IMR-90 (cell line): ENCODE measurements at regions not wholly inside any gene's neighbourhood (a gene's known extent, or its start where the extent isn't known, plus 50 kb on each side); places are given as distances from the start of the nearest gene placed in this dataset.
"Not testable (repeated sequence)": the region's sequence is repeated elsewhere in the genome, so short reads cannot be mapped to it uniquely, and the experiment has no call there.

ENCODE experiments used
- ATAC-seq: fragments of 200-7000 bp; cut with Tn5 transposase; 2 replicates; pipeline ENCODE4 v1.9.1; 2020; ENCODE audit warnings: low read depth, mild to moderate bottlenecking, moderate library complexity
- BruUV-seq: library from RNA; stranded (reverse); fragments of 400-500 nt; replicated peaks from 2 replicates; lab custom pipeline; 2021; lab: Mats Ljungman, UMichigan
- CTCF ChIA-PET: fragments of 300-600 bp; formaldehyde crosslinking; extraction: SDS; loops from one replicate; lab custom pipeline; 2021; ENCODE audit warnings: antibody characterized with exemption; lab: Yijun Ruan, JAX
- POLR2A ChIA-PET: fragments of 300-600 bp; sonication (Branson Sonifier 250); formaldehyde crosslinking; loops from one replicate; lab custom pipeline; 2022; ENCODE audit warnings: antibody characterized with exemption; ENCODE audit not compliant: unreplicated experiment; lab: Charles Lee
- DNase-seq: peaks from one replicate; pipeline ENCODE4 v3.0.0; 2013
- H2AFZ ChIP-seq: replicated peaks from 2 replicates; pipeline ENCODE3; 2013; ENCODE audit warnings: low read length, mild to moderate bottlenecking; ENCODE audit not compliant: poor library complexity
- H2AK5ac ChIP-seq: 2 replicates; pipeline ENCODE4 v1.6.1; 2013; ENCODE audit warnings: low read depth, low read length, inconsistent platforms
- H2AK9ac ChIP-seq: replicated peaks from 2 replicates; pipeline ENCODE3; 2013; ENCODE audit warnings: mild to moderate bottlenecking, low read depth, low read length, moderate library complexity; ENCODE audit not compliant: poor library complexity
- H2BK120ac ChIP-seq: 2 replicates; pipeline ENCODE4 v1.6.1; 2013; ENCODE audit warnings: low read depth, low read length, inconsistent platforms
- H2BK15ac ChIP-seq: 3 replicates; pipeline ENCODE4 v1.6.1; 2013; ENCODE audit warnings: low read depth, low read length, inconsistent platforms
- H2BK20ac ChIP-seq: 2 replicates; pipeline ENCODE4 v1.6.1; 2013; ENCODE audit warnings: low read depth, mild to moderate bottlenecking, inconsistent platforms, low read length, moderate library complexity
- H2BK5ac ChIP-seq: 2 replicates; pipeline ENCODE4 v1.6.1; 2013; ENCODE audit warnings: mild to moderate bottlenecking, low read depth, low read length, inconsistent platforms; ENCODE audit not compliant: poor library complexity, severe bottlenecking
- H3K14ac ChIP-seq: replicated peaks from 2 replicates; pipeline ENCODE4 v1.6.1; 2013; ENCODE audit warnings: low read depth, low read length, inconsistent platforms
- H3K18ac ChIP-seq: 2 replicates; pipeline ENCODE4 v1.6.1; 2013; ENCODE audit warnings: low read depth, low read length, control low read depth
- H3K23ac ChIP-seq: 2 replicates; pipeline ENCODE4 v1.6.1; 2013; ENCODE audit warnings: low read depth, low read length, inconsistent platforms
- H3K27ac ChIP-seq: 2 replicates; pipeline ENCODE4 v1.5.1; 2013; ENCODE audit warnings: mild to moderate bottlenecking, control low read depth, low read length; ENCODE audit not compliant: insufficient read depth
- H3K27me3 ChIP-seq: 2 replicates; pipeline ENCODE4 v1.6.1; 2013; ENCODE audit warnings: low read length; ENCODE audit not compliant: control insufficient read depth, insufficient read depth
- H3K36me3 ChIP-seq: 2 replicates; pipeline ENCODE4 v1.6.1; 2013; ENCODE audit warnings: low read length, mixed read lengths; ENCODE audit not compliant: control insufficient read depth, insufficient read depth
- H3K4ac ChIP-seq: 2 replicates; pipeline ENCODE4 v1.6.1; 2013; ENCODE audit warnings: low read depth, low read length, inconsistent platforms
- H3K4me1 ChIP-seq: 2 replicates; pipeline ENCODE4 v1.6.1; 2013; ENCODE audit warnings: low read length, mixed read lengths; ENCODE audit not compliant: control insufficient read depth, insufficient read depth
- H3K4me2 ChIP-seq: 2 replicates; pipeline ENCODE4 v1.6.1; 2013; ENCODE audit warnings: low read depth, mild to moderate bottlenecking, control low read depth, low read length, moderate library complexity
- H3K4me3 ChIP-seq: 2 replicates; pipeline ENCODE4 v1.5.1; 2013; ENCODE audit warnings: low read depth, mild to moderate bottlenecking, control low read depth, low read length, moderate library complexity; ENCODE audit not compliant: insufficient read depth
- H3K56ac ChIP-seq: 2 replicates; pipeline ENCODE4 v1.6.1; 2013; ENCODE audit warnings: low read length, inconsistent platforms; ENCODE audit not compliant: insufficient read depth; ENCODE audit errors: extremely low read depth
- H3K79me1 ChIP-seq, 2 experiments: 2 replicates each; pipeline ENCODE4 v1.6.1; 2013; ENCODE audit warnings: low read length in 2 of 2, inconsistent platforms in 1 of 2, low read depth in 1 of 2
- H3K9ac ChIP-seq: 2 replicates; pipeline ENCODE4 v1.6.1; 2013; ENCODE audit warnings: low read depth, low read length, control low read depth
- H3K9me1 ChIP-seq: 2 replicates; pipeline ENCODE4 v1.6.1; 2013; ENCODE audit warnings: low read length, inconsistent platforms; ENCODE audit not compliant: insufficient read depth
- H3K9me3 ChIP-seq: 2 replicates; pipeline ENCODE4 v1.6.1; 2013; ENCODE audit warnings: low read length; ENCODE audit not compliant: control insufficient read depth, insufficient read depth
- H4K20me1 ChIP-seq: 2 replicates; pipeline ENCODE4 v1.6.1; 2013; ENCODE audit warnings: low read length, inconsistent platforms; ENCODE audit not compliant: insufficient read depth
- H4K5ac ChIP-seq: 2 replicates; pipeline ENCODE4 v1.6.1; 2013; ENCODE audit warnings: mild to moderate bottlenecking, low read depth, low read length, control low read depth
- H4K8ac ChIP-seq, 2 experiments: 2 replicates each; pipeline ENCODE4 v1.6.1; 2013; ENCODE audit warnings: low read depth in 2 of 2, low read length in 2 of 2, control low read depth in 1 of 2, inconsistent platforms in 1 of 2
- H4K91ac ChIP-seq: 2 replicates; pipeline ENCODE4 v1.6.1; 2013; ENCODE audit warnings: low read depth, low read length, inconsistent platforms; ENCODE audit not compliant: insufficient read depth
- WGBS, 2 experiments: methylation state at CpG; one replicate each; pipeline versions ENCODE4 v1.1.5 to v1.1.7; 2013; ENCODE audit warnings: missing lambda C conversion rate in 2 of 2; ENCODE audit not compliant: insufficient read length in 1 of 2; ENCODE audit errors: extremely low coverage in 2 of 2; 5-methylcytosine and 5-hydroxymethylcytosine counted together
- dilution Hi-C: fragments of 300-500 bp; cut with HindIII; formaldehyde crosslinking; loops from one replicate; pipeline ENCODE4 v1.14.3; 2018; ENCODE audit warnings: low sequenced_read_pairs; ENCODE audit not compliant: unreplicated experiment
- in situ Hi-C: fragments of 300-500 bp; cut with MboI; formaldehyde crosslinking; loops from 3 replicates; pipeline ENCODE4 v1.14.3; 2019; ENCODE audit warnings: low sequenced_read_pairs, inconsistent platforms, mixed read lengths
- intact Hi-C: fragments of 100-400 bp; cut with micrococcal nuclease; formaldehyde crosslinking; loops from 2 replicates; pipeline ENCODE4 v1.10.0; 2022

DNA sequence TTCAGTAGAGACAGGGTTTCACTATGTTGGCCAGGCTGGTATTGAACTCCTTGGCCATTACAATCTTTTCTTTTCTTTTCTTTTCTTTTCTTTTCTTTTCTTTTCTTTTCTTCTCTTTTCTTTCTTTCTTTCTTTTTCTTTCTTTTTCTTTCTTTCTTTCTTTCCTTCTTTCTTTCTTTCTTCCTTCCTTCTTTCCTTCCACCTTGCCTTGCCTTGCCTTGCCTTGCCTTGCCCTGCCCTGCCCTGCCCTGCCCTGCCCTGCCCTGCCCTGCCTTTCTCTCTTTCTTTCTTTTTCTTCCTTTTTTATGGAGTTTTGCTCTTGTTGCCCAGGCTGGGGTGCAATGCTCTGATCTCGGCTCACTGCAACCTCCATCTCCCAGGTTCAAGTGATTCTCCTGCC, 112.5 kb upstream of the HAO2 start:
- ATAC-seq, H3K4me3 ChIP-seq, H4K20me1 ChIP-seq, H3K79me1 ChIP-seq, H3K18ac ChIP-seq, H2AK5ac ChIP-seq, DNase-seq, H4K5ac ChIP-seq, H2BK120ac ChIP-seq, BruUV-seq, H3K56ac ChIP-seq, H3K23ac ChIP-seq, H3K14ac ChIP-seq, H4K8ac ChIP-seq, H3K36me3 ChIP-seq, H3K9ac ChIP-seq, dilution Hi-C loops, H2BK20ac ChIP-seq, H2BK5ac ChIP-seq, in situ Hi-C loops, H2BK15ac ChIP-seq, H3K9me1 ChIP-seq, H3K27ac ChIP-seq, H3K4me2 ChIP-seq, CTCF ChIA-PET, H2AK9ac ChIP-seq, H2AFZ ChIP-seq, intact Hi-C loops, H3K4me1 ChIP-seq, H4K91ac ChIP-seq, POLR2A ChIA-PET, H3K4ac ChIP-seq, H3K9me3 ChIP-seq, H3K27me3 ChIP-seq: not testable (repeated sequence)
- no CpG with 5 or more reads among the region's 1 CpG for WGBS, 2 experiments
